Type B pancreatic cell (in vitro differentiated cells): ENCODE measurements at regions not wholly inside any gene's neighbourhood (a gene's known extent, or its start where the extent isn't known, plus 50 kb on each side); places are given as distances from the start of the nearest gene placed in this dataset.

Experiments
- DNase-seq: peaks from one replicate; pipeline ENCODE4 v3.0.0; 2021; ENCODE audit warnings: mixed read lengths; ENCODE audit not compliant: unreplicated experiment; ENCODE audit errors: extremely low spot score
- H3K27ac Mint-ChIP-seq: 2 replicates; pipeline ENCODE4 v1.8.0; 2021; ENCODE audit warnings: mild to moderate bottlenecking, mixed read lengths
- H3K27me3 Mint-ChIP-seq: 2 replicates; pipeline ENCODE4 v1.8.0; 2021; ENCODE audit warnings: mixed read lengths
- H3K36me3 Mint-ChIP-seq: 2 replicates; pipeline ENCODE4 v1.8.0; 2021; ENCODE audit warnings: mixed read lengths
- H3K4me1 Mint-ChIP-seq: one replicate; pipeline ENCODE4 v1.8.0; 2021; ENCODE audit warnings: mixed read lengths; ENCODE audit not compliant: unreplicated experiment
- H3K4me3 Mint-ChIP-seq: 2 replicates; pipeline ENCODE4 v1.8.0; 2021; ENCODE audit warnings: mild to moderate bottlenecking, mixed read lengths
- H3K9me3 Mint-ChIP-seq: 2 replicates; pipeline ENCODE4 v1.8.0; 2021; ENCODE audit warnings: mixed read lengths
- CTCF ChIP-seq: fragments of 200-600 bp; sonication (generic); conservative IDR thresholded peaks from 2 replicates; pipeline ENCODE4 v1.5.0; 2021; ENCODE audit warnings: antibody characterized with exemption, mild to moderate bottlenecking

- Mint-ChIP-seq H3K4me1 (no peaks in the 10 kb centered on the region), H3K27ac (no peak overlapping the region), H3K4me3 (no peak overlapping the region), H3K9me3 (peaks cover 4% of the 10 kb centered on the region), H3K27me3 (peaks cover 3% of the 10 kb centered on the region), H3K36me3 (no peaks in the 10 kb centered on the region)
- DNase-seq = no peak
- TF ChIP-seq CTCF = no peak
These were observed 1043.0 kb upstream of the CHAC2 start for GRCh38 chr2:52724585-52724984.

GRCh38 chr2:52717836-52718235 is 1049.8 kb upstream of the CHAC2 start:
- Mint-ChIP-seq H3K27ac (no peak overlapping the region), H3K27me3 (no peaks in the 10 kb centered on the region), H3K36me3 (no peaks in the 10 kb centered on the region), H3K4me3 (no peak overlapping the region), H3K4me1 (no peaks in the 10 kb centered on the region), H3K9me3 (no peaks in the 10 kb centered on the region)
- no peak for DNase-seq
- no peak for TF ChIP-seq CTCF

DNA sequence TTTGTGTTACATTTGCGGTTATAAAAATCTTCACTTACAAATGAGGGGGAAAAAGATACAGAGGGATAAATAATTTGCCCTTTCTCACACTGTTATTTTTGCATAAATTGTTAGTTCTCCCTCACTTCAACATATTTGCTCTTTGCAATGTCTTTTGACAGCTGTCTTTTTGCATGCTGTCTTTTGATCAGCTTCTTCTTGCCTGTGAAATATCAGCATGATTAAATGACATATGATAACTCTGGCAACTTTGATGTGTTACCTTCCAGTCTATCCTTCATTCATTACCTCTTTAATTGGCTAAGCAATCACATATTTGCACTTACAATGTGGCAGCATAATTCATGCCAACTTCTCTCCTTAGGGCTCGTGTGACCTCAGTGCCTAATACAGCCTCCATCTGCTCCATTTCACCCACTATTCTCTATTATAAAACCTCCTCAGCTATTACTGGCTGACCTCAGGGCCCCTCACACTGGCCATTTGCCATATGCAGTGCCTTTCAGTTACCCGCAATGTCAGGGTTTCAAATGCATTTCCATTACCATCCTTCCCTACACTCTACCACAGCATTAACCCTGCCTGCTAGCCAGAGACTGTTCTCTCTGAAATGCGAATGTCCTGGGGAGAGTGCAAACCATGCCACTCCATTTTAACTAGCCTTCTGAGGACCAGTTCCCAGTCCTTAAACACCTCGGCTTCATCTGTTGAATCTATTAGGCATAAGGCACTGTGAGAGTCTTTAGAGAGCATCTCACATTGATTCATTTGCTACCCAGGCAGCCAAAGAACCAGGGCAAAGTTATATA is 1056.6 kb upstream of the CHAC2 start:
- Mint-ChIP-seq H3K27me3 (no peaks in the 10 kb centered on the region), H3K4me1 (no peaks in the 10 kb centered on the region), H3K36me3 (no peaks in the 10 kb centered on the region), H3K4me3 (no peak overlapping the region), H3K27ac (no peak overlapping the region), H3K9me3 (no peaks in the 10 kb centered on the region)
- no peak for DNase-seq
- no peak for TF ChIP-seq CTCF

DNA sequence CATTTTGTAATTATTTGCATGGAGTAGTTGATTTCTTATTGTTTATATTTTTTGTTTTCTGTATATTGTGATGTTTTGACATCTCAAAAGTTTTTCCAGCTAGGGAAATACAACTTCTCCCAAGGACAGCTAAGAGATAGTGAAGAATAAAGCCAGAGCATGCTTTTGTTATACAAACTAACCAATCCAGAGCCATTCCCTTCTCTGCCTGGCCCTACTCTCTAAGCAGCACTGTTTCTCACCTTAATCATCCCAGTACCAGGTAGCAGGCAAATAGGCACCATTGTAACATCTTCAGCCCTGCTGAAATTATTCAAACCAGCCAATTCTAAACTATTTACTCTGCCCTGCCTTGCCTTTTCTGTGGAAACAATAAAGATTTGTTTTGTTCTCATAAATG is 1063.4 kb upstream of the CHAC2 start:
- TF ChIP-seq CTCF = no peak
- Mint-ChIP-seq H3K36me3 (no peaks in the 10 kb centered on the region), H3K9me3 (peaks cover 6% of the 10 kb centered on the region), H3K4me1 (peaks cover 6% of the 10 kb centered on the region), H3K27me3 (no peaks in the 10 kb centered on the region), H3K4me3 (no peak overlapping the region), H3K27ac (no peak overlapping the region)
- no peak for DNase-seq

GRCh38 chr2:52703004-52703403 is 1064.6 kb upstream of the CHAC2 start:
- no peak for DNase-seq
- H3K27ac Mint-ChIP-seq = no peak overlapping the region
- H3K36me3 Mint-ChIP-seq = no peaks in the 10 kb centered on the region
- no peak for TF ChIP-seq CTCF
- H3K4me1 Mint-ChIP-seq = peaks cover 6% of the 10 kb centered on the region
- peaks cover 6% of the 10 kb centered on the region for H3K9me3 Mint-ChIP-seq
- no peaks in the 10 kb centered on the region for H3K27me3 Mint-ChIP-seq
- H3K4me3 Mint-ChIP-seq = no peak overlapping the region
